ENCODE measurements at regions not wholly inside any gene's neighbourhood (a gene's known extent, or its start where the extent isn't known, plus 50 kb on each side); places are given as distances from the start of the nearest gene placed in this dataset.

- DNase-seq (ENCODE audit: low spot score), result no peak
Measured at GRCh38 chr10:117638200-117638599, 95.7 kb downstream of the EMX2 start.

GRCh38 chr10:117638664-117639200 is 96.2 kb downstream of the EMX2 start:
- DNase-seq (ENCODE audit: low spot score), result no peak

- no peak for DNase-seq (ENCODE audit: low spot score)
Measured at GRCh38 chr10:117640406-117640805, 97.9 kb downstream of the EMX2 start.

GRCh38 chr10:117646718-117647117 is 104.2 kb downstream of the EMX2 start:
- no peak for DNase-seq (ENCODE audit: low spot score)

- DNase-seq (ENCODE audit: low spot score), result no peak
Measured at GRCh38 chr10:117647306-117647705, 104.8 kb downstream of the EMX2 start.

- no peak for DNase-seq (ENCODE audit: low spot score)
Measured at GRCh38 chr10:117651121-117651520, 108.6 kb downstream of the EMX2 start.

GRCh38 chr10:117652228-117653169 is 110.0 kb downstream of the EMX2 start:
- no peak for DNase-seq (ENCODE audit: low spot score)

- peak; percentile 69 for DNase-seq (ENCODE audit: low spot score)
Measured at GRCh38 chr10:117653170-117653515, 110.6 kb downstream of the EMX2 start.

- DNase-seq (ENCODE audit: low spot score), result no peak
Measured at GRCh38 chr10:117654105-117654504, 111.6 kb downstream of the EMX2 start.

- DNase-seq (ENCODE audit: low spot score), result no peak
Measured at GRCh38 chr10:117656385-117657367, 114.1 kb downstream of the EMX2 start.

- no peak for DNase-seq (ENCODE audit: low spot score)
Measured at GRCh38 chr10:117661316-117661715, 118.8 kb downstream of the EMX2 start.

GRCh38 chr10:117662126-117662525 is 119.6 kb downstream of the EMX2 start:
- no peak for DNase-seq (ENCODE audit: low spot score)

GRCh38 chr10:117662751-117663540 is 120.4 kb downstream of the EMX2 start:
- DNase-seq (ENCODE audit: low spot score), result no peak

- DNase-seq (ENCODE audit: low spot score), result peak; percentile 87
Measured at GRCh38 chr10:117663750-117664149, 121.2 kb downstream of the EMX2 start.

GRCh38 chr10:117664288-117664687 is 121.7 kb downstream of the EMX2 start:
- DNase-seq (ENCODE audit: low spot score), result no peak

- DNase-seq (ENCODE audit: low spot score), result peak; percentile 20
Measured at GRCh38 chr10:117666166-117666565, 123.6 kb downstream of the EMX2 start.

- DNase-seq (ENCODE audit: low spot score), result no peak
Measured at GRCh38 chr10:117666965-117667364, 124.4 kb downstream of the EMX2 start.

GRCh38 chr10:117667831-117668230 is 125.3 kb downstream of the EMX2 start:
- DNase-seq (ENCODE audit: low spot score), result no peak

GRCh38 chr10:117668327-117669008 is 125.9 kb downstream of the EMX2 start:
- no peak for DNase-seq (ENCODE audit: low spot score)

- DNase-seq (ENCODE audit: low spot score), result no peak
Measured at GRCh38 chr10:117669122-117669521, 126.6 kb downstream of the EMX2 start.
